Neural progenitor cell (in vitro differentiated cells): ENCODE measurements at regions not wholly inside any gene's neighbourhood (a gene's known extent, or its start where the extent isn't known, plus 50 kb on each side); places are given as distances from the start of the nearest gene placed in this dataset.

Experiments
- EZH2 ChIP-seq: fragments of 200-600 bp; sonication (generic); IDR thresholded peaks from 2 replicates; pipeline ENCODE4 v1.6.1; 2017; ENCODE audit warnings: antibody characterized with exemption, mild to moderate bottlenecking, moderate library complexity
- EZH2phosphoT487 ChIP-seq: fragments of 200-600 bp; sonication (generic); IDR thresholded peaks from 2 replicates; pipeline ENCODE4 v1.6.1; 2017; ENCODE audit warnings: antibody characterized with exemption
- TF ChIP-seq, protein P1 (sequence below): fragments of 200-600 bp; sonication (generic); IDR thresholded peaks from 2 replicates; pipeline ENCODE4 v1.5.1; 2017; ENCODE audit warnings: antibody characterized with exemption, mild to moderate bottlenecking

DNA sequence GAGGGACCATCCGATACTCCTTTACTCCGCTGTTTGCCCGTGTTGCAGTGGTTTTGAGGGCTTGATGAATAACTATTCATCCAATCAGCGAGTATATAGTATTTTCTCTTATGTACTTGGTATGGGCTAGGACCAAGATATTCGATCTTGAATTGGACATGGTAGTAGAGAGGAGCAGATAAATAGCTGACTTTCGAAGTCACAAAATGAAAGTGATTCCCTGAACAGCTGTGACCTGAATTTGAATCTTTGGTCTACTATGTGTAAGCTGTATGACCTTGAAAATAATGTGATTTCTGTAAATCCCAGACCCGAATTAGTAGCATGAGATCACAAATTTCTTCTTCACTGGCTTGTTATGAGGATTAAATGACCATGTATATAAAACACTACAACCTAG lies 134.4 kb downstream of the TUSC1 start:
- TF ChIP-seq, protein P1, sequence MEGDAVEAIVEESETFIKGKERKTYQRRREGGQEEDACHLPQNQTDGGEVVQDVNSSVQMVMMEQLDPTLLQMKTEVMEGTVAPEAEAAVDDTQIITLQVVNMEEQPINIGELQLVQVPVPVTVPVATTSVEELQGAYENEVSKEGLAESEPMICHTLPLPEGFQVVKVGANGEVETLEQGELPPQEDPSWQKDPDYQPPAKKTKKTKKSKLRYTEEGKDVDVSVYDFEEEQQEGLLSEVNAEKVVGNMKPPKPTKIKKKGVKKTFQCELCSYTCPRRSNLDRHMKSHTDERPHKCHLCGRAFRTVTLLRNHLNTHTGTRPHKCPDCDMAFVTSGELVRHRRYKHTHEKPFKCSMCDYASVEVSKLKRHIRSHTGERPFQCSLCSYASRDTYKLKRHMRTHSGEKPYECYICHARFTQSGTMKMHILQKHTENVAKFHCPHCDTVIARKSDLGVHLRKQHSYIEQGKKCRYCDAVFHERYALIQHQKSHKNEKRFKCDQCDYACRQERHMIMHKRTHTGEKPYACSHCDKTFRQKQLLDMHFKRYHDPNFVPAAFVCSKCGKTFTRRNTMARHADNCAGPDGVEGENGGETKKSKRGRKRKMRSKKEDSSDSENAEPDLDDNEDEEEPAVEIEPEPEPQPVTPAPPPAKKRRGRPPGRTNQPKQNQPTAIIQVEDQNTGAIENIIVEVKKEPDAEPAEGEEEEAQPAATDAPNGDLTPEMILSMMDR: no peak
- TF ChIP-seq EZH2 (no peak), EZH2phosphoT487 (no peak)
